ENCODE measurements at regions not wholly inside any gene's neighbourhood (a gene's known extent, or its start where the extent isn't known, plus 50 kb on each side); places are given as distances from the start of the nearest gene placed in this dataset.

GRCh38 chr16:13503960-13504635, 415.9 kb upstream of the ERCC4 start:
- TF ChIP-seq, protein P1, sequence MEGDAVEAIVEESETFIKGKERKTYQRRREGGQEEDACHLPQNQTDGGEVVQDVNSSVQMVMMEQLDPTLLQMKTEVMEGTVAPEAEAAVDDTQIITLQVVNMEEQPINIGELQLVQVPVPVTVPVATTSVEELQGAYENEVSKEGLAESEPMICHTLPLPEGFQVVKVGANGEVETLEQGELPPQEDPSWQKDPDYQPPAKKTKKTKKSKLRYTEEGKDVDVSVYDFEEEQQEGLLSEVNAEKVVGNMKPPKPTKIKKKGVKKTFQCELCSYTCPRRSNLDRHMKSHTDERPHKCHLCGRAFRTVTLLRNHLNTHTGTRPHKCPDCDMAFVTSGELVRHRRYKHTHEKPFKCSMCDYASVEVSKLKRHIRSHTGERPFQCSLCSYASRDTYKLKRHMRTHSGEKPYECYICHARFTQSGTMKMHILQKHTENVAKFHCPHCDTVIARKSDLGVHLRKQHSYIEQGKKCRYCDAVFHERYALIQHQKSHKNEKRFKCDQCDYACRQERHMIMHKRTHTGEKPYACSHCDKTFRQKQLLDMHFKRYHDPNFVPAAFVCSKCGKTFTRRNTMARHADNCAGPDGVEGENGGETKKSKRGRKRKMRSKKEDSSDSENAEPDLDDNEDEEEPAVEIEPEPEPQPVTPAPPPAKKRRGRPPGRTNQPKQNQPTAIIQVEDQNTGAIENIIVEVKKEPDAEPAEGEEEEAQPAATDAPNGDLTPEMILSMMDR (IDR thresholded peaks at IDR 0.05) = no peak
- TF ChIP-seq GABPA (IDR thresholded peaks at IDR 0.05; ENCODE audit: low read depth) (no peak), NFIC (IDR thresholded peaks at IDR 0.05; ENCODE audit: borderline replicate concordance) (no peak), FOXJ3 (CRISPR knock-in tag; IDR thresholded peaks at IDR 0.05) (no peak), CHD2 (IDR thresholded peaks at IDR 0.05; ENCODE audit: low read length, partially characterized antibody) (no peak), EP300 (IDR thresholded peaks at IDR 0.05; ENCODE audit: borderline replicate concordance in 1 of 2, low read depth in 1 of 2, low read length in 1 of 2) (no peak), FOSL2 (IDR thresholded peaks at IDR 0.05; ENCODE audit: borderline replicate concordance, low read depth) (no peak)
- TF ChIP-seq, protein P2, sequence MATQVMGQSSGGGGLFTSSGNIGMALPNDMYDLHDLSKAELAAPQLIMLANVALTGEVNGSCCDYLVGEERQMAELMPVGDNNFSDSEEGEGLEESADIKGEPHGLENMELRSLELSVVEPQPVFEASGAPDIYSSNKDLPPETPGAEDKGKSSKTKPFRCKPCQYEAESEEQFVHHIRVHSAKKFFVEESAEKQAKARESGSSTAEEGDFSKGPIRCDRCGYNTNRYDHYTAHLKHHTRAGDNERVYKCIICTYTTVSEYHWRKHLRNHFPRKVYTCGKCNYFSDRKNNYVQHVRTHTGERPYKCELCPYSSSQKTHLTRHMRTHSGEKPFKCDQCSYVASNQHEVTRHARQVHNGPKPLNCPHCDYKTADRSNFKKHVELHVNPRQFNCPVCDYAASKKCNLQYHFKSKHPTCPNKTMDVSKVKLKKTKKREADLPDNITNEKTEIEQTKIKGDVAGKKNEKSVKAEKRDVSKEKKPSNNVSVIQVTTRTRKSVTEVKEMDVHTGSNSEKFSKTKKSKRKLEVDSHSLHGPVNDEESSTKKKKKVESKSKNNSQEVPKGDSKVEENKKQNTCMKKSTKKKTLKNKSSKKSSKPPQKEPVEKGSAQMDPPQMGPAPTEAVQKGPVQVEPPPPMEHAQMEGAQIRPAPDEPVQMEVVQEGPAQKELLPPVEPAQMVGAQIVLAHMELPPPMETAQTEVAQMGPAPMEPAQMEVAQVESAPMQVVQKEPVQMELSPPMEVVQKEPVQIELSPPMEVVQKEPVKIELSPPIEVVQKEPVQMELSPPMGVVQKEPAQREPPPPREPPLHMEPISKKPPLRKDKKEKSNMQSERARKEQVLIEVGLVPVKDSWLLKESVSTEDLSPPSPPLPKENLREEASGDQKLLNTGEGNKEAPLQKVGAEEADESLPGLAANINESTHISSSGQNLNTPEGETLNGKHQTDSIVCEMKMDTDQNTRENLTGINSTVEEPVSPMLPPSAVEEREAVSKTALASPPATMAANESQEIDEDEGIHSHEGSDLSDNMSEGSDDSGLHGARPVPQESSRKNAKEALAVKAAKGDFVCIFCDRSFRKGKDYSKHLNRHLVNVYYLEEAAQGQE (IDR thresholded peaks at IDR 0.05; ENCODE audit: low read depth, low read length) = no peak
- TF ChIP-seq, protein P3, sequence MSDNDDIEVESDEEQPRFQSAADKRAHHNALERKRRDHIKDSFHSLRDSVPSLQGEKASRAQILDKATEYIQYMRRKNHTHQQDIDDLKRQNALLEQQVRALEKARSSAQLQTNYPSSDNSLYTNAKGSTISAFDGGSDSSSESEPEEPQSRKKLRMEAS (IDR thresholded peaks at IDR 0.05; ENCODE audit: low read depth) = no peak

Data from SK-N-SH (cell line).